Transverse colon (tissue), 3 donors: ENCODE measurements at regions not wholly inside any gene's neighbourhood (a gene's known extent, or its start where the extent isn't known, plus 50 kb on each side); places are given as distances from the start of the nearest gene placed in this dataset.

Experiments
- CTCF ChIP-seq, 5 experiments: fragments of 200-600 bp in 3 of 5; fragments of 450-650 bp in 2 of 5; sonication (generic) in 3 of 5; IDR thresholded peaks; 1 replicate in 2 of 5; 2 replicates in 3 of 5; pipeline ENCODE4 v1.5.1; 2016 to 2017; ENCODE audit warnings: antibody characterized with exemption in 5 of 5, inconsistent platforms in 3 of 5, mild to moderate bottlenecking in 2 of 5, moderate library complexity in 1 of 5
- EP300 ChIP-seq: sonication (generic); formaldehyde crosslinking; IDR thresholded peaks from one replicate; pipeline ENCODE4 v1.6.1; 2017; ENCODE audit warnings: antibody characterized with exemption, low read depth
- POLR2A ChIP-seq: fragments of 450-650 bp; IDR thresholded peaks from one replicate; pipeline ENCODE4 v1.6.1; 2016; ENCODE audit warnings: antibody characterized with exemption, mild to moderate bottlenecking, moderate library complexity

- no peak for TF ChIP-seq EP300
- TF ChIP-seq POLR2A, result no peak
- TF ChIP-seq CTCF (IDR thresholded peaks at IDR 0.05), result no peak
Observed at GRCh38 chr2:83081826-83082690, 1377.0 kb downstream of the SUCLG1 start.
